ENCODE measurements at regions not wholly inside any gene's neighbourhood (a gene's known extent, or its start where the extent isn't known, plus 50 kb on each side); places are given as distances from the start of the nearest gene placed in this dataset.

DNA sequence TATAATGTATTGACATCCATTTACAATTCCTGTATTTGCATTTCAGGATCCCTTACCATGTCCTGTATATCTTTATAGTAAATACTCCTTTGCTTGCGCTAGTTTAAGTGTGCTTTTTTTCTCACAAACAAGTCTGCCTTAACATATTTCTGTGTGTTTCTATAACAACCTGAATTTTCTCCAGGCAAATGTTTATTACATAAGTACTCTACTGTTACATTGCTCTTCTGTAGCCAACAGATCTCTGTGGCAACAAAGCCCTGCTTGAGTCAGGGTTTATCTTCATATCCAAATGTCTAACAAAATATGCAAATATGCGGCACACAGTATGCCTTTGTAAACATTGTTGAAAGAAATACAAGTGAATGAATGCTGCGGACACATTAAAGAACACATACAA, 625.5 kb downstream of the TLL1 start:
- DNase-seq, result no peak

DNA sequence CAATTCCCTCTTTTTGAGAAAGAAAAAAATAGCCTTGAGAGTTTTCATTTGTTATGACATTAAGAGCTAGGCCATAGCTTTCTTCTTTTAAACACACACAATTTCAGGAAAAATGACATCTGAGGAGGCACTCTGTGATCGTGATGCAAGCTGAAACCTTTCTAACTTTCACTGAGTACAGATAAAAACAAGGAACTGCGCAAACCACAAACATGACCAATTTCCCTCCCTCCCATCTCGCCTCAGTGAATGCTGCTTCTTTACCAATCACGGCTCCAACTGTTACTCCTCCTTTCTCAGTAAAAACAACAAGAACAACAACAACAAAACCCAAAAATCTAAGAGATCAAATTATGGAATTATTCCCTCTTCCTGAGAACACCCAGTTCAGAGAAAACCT, 626.8 kb downstream of the TLL1 start:
- no peak for DNase-seq

GRCh38 chr4:166501941-166502382, 628.9 kb downstream of the TLL1 start:
- DNase-seq, result no peak

- DNase-seq, result no peak
These were observed 629.6 kb downstream of the TLL1 start for GRCh38 chr4:166502660-166503059.

DNA sequence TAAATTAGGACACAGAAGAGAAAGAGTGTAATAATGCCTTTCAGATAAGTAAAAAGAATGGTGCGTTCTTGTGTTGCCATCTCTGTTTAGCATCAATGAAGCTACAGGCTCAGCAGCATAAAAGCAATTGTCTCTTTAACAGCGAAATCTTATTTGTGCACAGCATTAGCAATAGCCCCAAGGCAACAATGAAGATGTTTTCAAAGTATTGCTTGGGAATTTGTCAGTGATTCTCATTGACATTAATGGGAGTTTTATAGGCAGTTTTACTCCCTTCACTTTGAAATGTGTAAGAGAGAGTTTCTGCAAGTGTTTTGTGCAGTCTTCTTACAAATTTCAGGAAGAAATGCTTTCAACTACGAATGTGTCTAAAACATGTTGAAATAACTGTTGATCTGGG, 633.0 kb downstream of the TLL1 start:
- DNase-seq, result no peak

DNA sequence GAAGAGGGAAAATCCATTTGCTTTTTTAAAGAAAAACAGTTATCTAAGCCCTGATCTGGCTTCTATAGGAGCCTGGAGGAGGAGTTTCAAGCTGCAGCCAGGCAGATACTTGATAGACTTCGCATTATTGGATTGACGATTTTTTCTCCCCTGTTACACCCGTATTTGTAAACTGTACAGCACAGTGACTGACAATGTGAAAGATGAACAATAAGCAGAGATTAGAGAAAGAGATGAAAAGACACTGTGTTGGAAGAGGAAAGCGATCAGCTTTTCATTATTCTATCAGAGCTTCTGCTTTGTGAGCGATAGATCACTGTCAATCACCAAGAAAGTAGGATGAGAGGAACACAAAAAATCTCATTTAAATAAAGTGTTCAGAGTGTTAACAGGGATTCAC, 639.2 kb downstream of the TLL1 start:
- DNase-seq, result no peak

- no peak for DNase-seq
These were observed 645.3 kb downstream of the TLL1 start for GRCh38 chr4:166518315-166518714.

- DNase-seq, result no peak
These were observed 645.7 kb downstream of the TLL1 start for GRCh38 chr4:166518776-166519175.

DNA sequence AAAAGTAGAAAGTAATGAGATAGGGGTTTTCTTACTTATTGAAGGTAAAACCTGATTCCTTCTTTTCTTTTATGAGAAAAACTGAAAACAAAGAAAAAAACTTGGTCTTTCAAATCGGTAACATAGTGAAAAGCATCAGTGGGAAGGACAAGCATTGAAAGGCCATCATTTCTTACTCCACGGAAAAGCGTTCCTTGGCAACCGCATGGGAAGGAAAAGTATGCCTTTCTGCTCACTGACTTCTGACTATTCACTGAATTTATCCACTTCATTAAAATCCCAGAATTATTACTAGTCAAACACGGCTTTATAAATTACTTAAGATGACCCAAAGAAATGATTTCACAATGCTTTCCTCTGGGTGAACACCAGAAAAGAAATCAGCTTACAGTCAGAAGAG, 646.7 kb downstream of the TLL1 start:
- DNase-seq, result no peak

- no peak for DNase-seq
These were observed 654.5 kb downstream of the TLL1 start for GRCh38 chr4:166527500-166527899.

DNA sequence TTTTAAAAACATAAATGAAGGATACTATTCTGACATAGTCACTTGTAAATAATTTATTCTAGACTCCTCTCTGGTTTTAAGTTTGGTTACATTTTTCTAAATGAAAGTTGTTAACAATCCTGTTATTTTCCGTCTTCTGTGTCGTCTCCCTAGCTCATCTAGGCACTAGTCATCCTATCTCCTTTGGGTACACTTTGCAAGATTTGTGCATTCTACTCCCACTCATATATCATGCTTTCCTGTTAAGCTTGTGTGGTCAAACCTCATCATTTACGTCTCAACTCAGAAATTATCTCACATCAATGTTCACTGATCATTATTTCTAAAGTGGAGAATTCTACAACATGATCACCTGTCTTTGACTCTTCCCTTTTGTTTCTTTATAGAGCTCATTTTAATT, 658.7 kb downstream of the TLL1 start:
- DNase-seq, result no peak

DNA sequence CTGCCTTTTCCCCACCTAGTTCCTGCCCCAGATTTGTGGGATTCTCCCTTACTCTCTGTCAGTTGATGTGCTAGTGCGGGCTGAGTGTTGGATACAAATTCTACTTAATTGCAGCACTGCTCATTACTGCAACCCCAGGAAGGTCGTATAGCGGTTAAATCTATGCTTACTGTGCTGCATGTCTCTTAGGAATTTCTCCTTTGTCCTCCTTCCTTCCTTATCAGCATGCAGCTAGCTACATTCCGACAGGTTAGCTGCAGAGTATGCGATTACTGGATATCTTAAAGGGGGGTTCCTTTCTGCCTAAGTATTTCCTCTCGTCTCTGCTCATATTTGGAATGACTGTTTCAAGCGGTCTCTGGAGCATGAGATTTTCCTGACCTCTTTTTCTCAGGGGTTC, 662.8 kb downstream of the TLL1 start:
- no peak for DNase-seq

DNA sequence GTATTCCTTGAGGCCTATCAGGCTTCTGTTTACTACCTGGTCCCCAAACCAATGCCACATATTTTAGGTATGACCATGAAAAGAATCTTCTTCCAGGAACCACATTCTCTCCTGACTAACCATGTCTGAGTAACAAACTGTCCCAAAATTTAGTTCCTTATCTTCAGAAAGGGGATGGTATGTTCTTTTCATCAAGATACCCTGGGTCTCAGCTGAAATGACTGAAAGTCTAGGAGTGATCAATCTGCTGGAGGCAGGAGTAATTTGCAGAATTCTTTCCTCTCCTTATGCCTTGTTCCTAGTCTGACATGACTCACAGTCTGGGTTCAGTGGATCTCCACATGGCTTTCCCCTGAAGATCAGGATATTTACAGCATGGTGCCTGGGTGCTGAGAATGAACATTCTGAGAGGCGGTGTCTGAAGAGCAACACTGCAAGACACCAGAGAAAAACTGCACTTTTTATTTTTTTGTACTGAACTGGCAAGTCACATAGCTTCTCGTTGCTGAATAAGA, 665.5 kb downstream of the TLL1 start:
- no peak for DNase-seq

- no peak for DNase-seq
These were observed 673.0 kb downstream of the TLL1 start for GRCh38 chr4:166546009-166546408.

DNA sequence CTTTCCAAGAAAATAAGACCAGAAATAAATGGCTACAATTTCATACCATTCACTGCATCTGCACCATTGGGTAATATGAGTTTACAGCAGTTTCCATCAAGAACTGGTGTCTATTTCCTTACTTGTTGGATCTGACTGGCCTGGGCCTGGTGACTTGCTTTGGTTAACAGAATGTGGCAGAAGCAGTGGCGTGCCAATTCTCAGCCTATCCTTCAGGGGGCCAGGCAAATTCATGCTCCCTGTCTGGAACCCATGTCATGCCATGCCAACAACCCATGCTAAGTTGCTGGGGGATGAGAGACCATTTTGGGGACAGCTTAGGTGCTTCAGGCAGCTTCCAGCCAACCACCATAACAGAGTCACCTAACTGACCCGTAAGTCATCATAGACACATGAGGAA, 656.7 kb downstream of the SPOCK3 start:
- no peak for DNase-seq

- no peak for DNase-seq
These were observed 648.8 kb downstream of the SPOCK3 start for GRCh38 chr4:166585491-166585890.

DNA sequence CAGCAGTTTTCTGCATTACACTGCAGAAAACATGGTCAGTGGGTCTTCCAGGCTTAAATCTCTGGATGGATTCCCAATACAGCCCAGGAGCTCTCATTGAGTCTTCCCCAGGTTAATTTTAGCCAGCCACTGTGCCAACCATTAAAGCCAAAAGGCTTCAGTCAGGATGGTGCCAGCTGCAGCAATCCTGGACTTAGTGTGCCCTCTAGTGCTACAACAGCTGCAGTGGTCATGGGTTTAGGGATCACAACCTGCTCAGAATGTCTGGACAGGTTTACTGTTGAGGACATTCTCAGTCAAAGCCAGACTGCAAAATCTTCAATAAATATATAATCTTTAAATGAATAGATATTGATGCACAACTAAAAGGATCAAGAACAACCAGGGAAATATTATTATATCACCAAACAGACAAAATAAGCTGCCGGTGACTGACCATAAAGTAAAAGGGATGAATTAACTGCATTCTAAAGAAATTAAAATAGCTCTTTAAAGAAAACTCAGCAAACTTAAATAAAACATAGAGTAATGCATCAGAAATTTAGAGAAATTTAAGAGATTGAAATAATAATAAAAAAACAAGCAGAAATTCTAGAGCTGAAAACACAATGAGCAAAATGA, 639.9 kb downstream of the SPOCK3 start:
- peak; percentile 57 for DNase-seq

DNA sequence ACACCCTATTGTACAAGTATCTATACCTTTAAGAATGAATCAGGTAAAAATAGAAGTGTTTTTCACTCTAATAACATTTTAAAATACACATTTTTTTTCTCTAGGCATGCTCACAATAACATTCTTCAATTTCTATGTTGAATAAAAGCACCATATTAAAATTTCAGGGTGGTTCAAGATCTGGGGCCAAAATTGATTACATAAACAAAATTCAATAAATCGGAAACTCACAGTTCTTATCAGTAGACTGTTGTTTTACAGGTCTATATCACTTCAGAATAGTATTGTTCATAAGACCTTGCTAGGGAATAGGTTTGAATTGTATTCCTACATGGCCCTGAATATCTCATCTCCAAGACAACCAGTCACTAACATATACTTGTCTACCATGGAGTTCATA, 634.0 kb downstream of the SPOCK3 start:
- DNase-seq, result no peak

GRCh38 chr4:166602068-166602467, 632.2 kb downstream of the SPOCK3 start:
- no peak for DNase-seq

GRCh38 chr4:166622425-166622977, 611.8 kb downstream of the SPOCK3 start:
- DNase-seq, result no peak

- no peak for DNase-seq
These were observed 609.2 kb downstream of the SPOCK3 start for GRCh38 chr4:166625018-166625637.

DNA sequence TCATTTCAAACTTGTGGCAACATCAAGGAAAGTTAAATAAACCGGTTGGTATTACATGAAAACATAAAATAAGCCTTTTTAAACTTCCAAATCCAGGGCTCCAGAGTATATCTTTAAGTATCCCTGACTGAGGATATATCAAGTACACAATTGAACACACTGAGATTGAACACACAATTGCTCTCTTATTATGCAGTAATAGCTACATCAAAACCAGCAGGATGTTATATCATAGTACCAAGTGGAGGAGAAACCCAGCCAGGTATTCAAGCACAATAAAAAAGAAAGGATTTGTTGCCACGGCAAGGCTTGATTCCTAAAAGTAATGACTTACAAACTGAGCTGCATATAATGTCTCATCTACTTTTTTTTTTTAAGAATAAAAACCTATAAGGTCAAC, 605.8 kb downstream of the SPOCK3 start:
- DNase-seq, result no peak

DNA sequence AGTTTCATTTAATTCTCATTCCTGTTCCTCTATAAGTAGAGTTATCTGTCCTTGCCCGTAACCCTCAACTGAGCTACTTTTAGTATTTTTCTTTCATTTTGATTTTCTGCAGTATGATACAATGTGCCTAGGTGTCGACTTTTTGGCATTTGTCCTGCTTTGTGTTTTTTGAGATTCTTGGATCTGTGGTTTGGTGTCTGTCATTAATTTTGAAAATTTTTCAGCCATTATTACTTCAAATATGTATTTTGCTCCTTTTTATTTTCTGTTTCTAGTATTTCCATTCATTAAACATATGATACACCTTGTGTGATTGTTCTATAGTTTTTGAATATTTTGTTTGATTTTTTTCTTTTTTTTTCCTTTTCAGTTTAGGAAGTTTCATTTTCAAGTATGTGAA, 598.9 kb downstream of the SPOCK3 start:
- DNase-seq, result no peak

- DNase-seq, result no peak
These were observed 596.5 kb downstream of the SPOCK3 start for GRCh38 chr4:166637816-166638215.

- no peak for DNase-seq
These were observed 579.1 kb downstream of the SPOCK3 start for GRCh38 chr4:166655231-166655630.
